CD14-positive monocyte (primary cell): ENCODE measurements at regions not wholly inside any gene's neighbourhood (a gene's known extent, or its start where the extent isn't known, plus 50 kb on each side); places are given as distances from the start of the nearest gene placed in this dataset.

Source experiments
- DNase-seq, 3 donors: peaks; one replicate each; pipeline ENCODE4 v3.0.0-alpha.2; 2011 to 2022
- H2AFZ ChIP-seq: 2 replicates; pipeline ENCODE4 v1.6.0; 2012; ENCODE audit warnings: mild to moderate bottlenecking, low read depth, low read length, inconsistent platforms; ENCODE audit not compliant: insufficient read depth, poor library complexity, severe bottlenecking
- H3K27ac ChIP-seq, 2 donors: 1 replicate in 1 of 2; 2 replicates in 1 of 2; pipeline ENCODE4 v1.5.1; 2012 to 2013; ENCODE audit warnings: low read length in 2 of 2, control low read depth in 1 of 2, inconsistent platforms in 1 of 2, low read depth in 1 of 2, mild to moderate bottlenecking in 1 of 2
- H3K27me3 ChIP-seq, 2 donors: one replicate each; pipeline versions ENCODE4 v1.6.0 to v1.6.1; 2011 to 2013; ENCODE audit warnings: low read length in 2 of 2; ENCODE audit not compliant: control insufficient read depth in 2 of 2, insufficient read depth in 2 of 2
- H3K36me3 ChIP-seq, 2 donors: replicated peaks in 1 of 2; 1 replicate in 1 of 2; 2 replicates in 1 of 2; pipeline versions ENCODE4 v1.5.1 to v1.6.1; 2012 to 2013; ENCODE audit warnings: low read length in 2 of 2, control low read depth in 1 of 2, inconsistent platforms in 1 of 2, mild to moderate bottlenecking in 1 of 2; ENCODE audit not compliant: insufficient read depth in 2 of 2, control insufficient read depth in 1 of 2
- H3K4me1 ChIP-seq, 2 donors: 1 replicate in 1 of 2; 2 replicates in 1 of 2; pipeline versions ENCODE4 v1.5.1 to v1.6.1; 2012 to 2013; ENCODE audit warnings: low read length in 2 of 2, control low read depth in 1 of 2, inconsistent platforms in 1 of 2, mild to moderate bottlenecking in 1 of 2, moderate library complexity in 1 of 2; ENCODE audit not compliant: insufficient read depth in 2 of 2, control insufficient read depth in 1 of 2
- H3K4me2 ChIP-seq: replicated peaks from 2 replicates; pipeline ENCODE3; 2012; ENCODE audit warnings: low read length, moderate library complexity, mild to moderate bottlenecking; ENCODE audit not compliant: poor library complexity, severe bottlenecking; ENCODE audit errors: extremely low read depth
- H3K4me3 ChIP-seq, 3 experiments: fragments of 200-600 bp in 1 of 3; sonication (generic) in 1 of 3; replicated peaks in 1 of 3; 1 replicate in 2 of 3; 2 replicates in 1 of 3; pipeline ENCODE4 v1.5.1; 2011 to 2013; ENCODE audit warnings: low read length in 3 of 3, mild to moderate bottlenecking in 3 of 3, control low read depth in 2 of 3, low read depth in 2 of 3, inconsistent platforms in 1 of 3, moderate library complexity in 1 of 3
- H3K79me2 ChIP-seq: 2 replicates; pipeline ENCODE4 v1.6.0; 2012; ENCODE audit warnings: mild to moderate bottlenecking, control low read depth, inconsistent platforms, low read length, moderate library complexity; ENCODE audit not compliant: insufficient read depth
- H3K9ac ChIP-seq: 2 replicates; pipeline ENCODE4 v1.6.0; 2017; ENCODE audit warnings: low read length, mild to moderate bottlenecking; ENCODE audit not compliant: insufficient read depth, poor library complexity, severe bottlenecking
- H3K9me3 ChIP-seq, 2 donors: replicated peaks in 1 of 2; 1 replicate in 1 of 2; 2 replicates in 1 of 2; pipeline versions ENCODE4 v1.5.1 to v1.6.1; 2012 to 2013; ENCODE audit warnings: low read length in 2 of 2, control low read depth in 1 of 2; ENCODE audit not compliant: control insufficient read depth in 1 of 2, insufficient read depth in 1 of 2
- H4K20me1 ChIP-seq: 2 replicates; pipeline ENCODE4 v1.6.0; 2012; ENCODE audit warnings: mild to moderate bottlenecking, low read length, control low read depth, moderate library complexity; ENCODE audit not compliant: insufficient read depth
- H3K27ac Mint-ChIP-seq, 7 donors: one replicate each; pipeline ENCODE4 v1.8.0; 2020; ENCODE audit warnings: mild to moderate bottlenecking in 7 of 7, mixed read lengths in 7 of 7, moderate library complexity in 6 of 7, inconsistent platforms in 2 of 7
- H3K27me3 Mint-ChIP-seq, 3 donors: one replicate each; pipeline ENCODE4 v1.8.0; 2021 to 2022; ENCODE audit warnings: low read depth in 3 of 3, mild to moderate bottlenecking in 3 of 3, mixed read lengths in 3 of 3, moderate library complexity in 3 of 3, inconsistent platforms in 1 of 3
- H3K36me3 Mint-ChIP-seq, 2 donors: one replicate each; pipeline ENCODE4 v1.8.0; 2020; ENCODE audit warnings: mixed read lengths in 2 of 2, inconsistent platforms in 1 of 2, mild to moderate bottlenecking in 1 of 2
- H3K4me1 Mint-ChIP-seq: one replicate; pipeline ENCODE4 v1.8.0; 2020; ENCODE audit warnings: mild to moderate bottlenecking, mixed read lengths
- H3K4me3 Mint-ChIP-seq, 2 donors: one replicate each; pipeline ENCODE4 v1.8.0; 2020; ENCODE audit warnings: mild to moderate bottlenecking in 2 of 2, mixed read lengths in 2 of 2, moderate library complexity in 1 of 2
- H3K9me3 Mint-ChIP-seq, 7 donors: one replicate each; pipeline ENCODE4 v1.8.0; 2020 to 2022; ENCODE audit warnings: mixed read lengths in 7 of 7, mild to moderate bottlenecking in 6 of 7, moderate library complexity in 6 of 7, inconsistent platforms in 2 of 7
- CTCF ChIP-seq: fragments of 200-600 bp; IDR thresholded peaks from one replicate; pipeline ENCODE4 v1.8.0; 2022; ENCODE audit warnings: antibody characterized with exemption, mild to moderate bottlenecking
- WGBS: methylation state at CpG from one replicate; pipeline ENCODE4 v1.1.5; 2013; ENCODE audit warnings: missing lambda C conversion rate; ENCODE audit not compliant: insufficient coverage; 5-methylcytosine and 5-hydroxymethylcytosine counted together
- intact Hi-C, 2 donors: fragments of 100-400 bp; cut with micrococcal nuclease; formaldehyde crosslinking; loops; one replicate each; pipeline versions ENCODE4 v1.15.0 to v1.15.1; 2023

DNA sequence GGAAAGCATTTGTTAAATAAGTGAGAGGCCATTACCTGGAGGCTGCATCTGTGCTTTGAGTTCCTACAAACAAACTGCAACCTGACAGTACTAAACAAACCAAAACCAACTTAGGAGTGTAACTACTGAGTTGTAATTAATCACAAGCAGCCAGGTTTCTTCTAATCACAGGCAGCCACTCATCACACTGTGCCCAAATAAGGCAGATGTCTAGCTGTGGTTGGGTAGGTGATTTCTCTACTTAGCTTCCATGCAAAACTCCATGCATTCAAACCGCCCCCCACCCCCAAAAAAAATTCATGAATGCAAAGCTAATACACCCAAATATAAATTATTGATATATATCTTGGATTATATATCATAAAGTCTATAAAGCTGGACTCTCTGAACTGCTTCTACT is 461.1 kb downstream of the ARL4A start:
- no peak overlapping the region for H3K4me3 Mint-ChIP-seq
- TF ChIP-seq CTCF: no peak
- no CpG with 5 or more reads among the region's 1 CpG for WGBS

DNA sequence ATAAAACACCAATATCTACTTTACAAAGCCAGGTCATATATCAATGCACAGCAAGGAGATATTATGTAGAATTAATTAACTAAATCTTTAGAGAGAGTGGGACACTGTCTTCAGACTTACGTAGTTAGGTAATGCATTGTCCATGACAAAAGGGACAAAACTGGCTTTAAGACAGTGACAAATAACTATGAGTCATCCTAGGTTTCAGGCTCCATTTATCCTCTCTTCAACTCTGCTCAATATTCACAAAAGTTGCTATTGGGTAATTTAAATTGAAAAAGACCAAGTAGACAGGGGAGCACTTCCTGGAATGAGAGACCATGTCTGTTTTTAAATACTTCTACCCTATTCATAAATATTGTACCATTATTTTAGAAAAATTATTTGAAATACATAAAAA is 464.5 kb downstream of the ARL4A start:
- H4K20me1 ChIP-seq: no peaks in the 10 kb centered on the region
- H3K27me3 Mint-ChIP-seq: no peaks in the 10 kb centered on the region
- no peaks in the 10 kb centered on the region for H3K4me1 ChIP-seq
- H2AFZ ChIP-seq: no peak overlapping the region
- H3K9me3 ChIP-seq: no peaks in the 10 kb centered on the region
- DNase-seq: no peak
- TF ChIP-seq CTCF: no peak
- H3K27me3 ChIP-seq: no peaks in the 10 kb centered on the region
- peaks cover 0 to 5% (median 0%) of the 10 kb centered on the region in 7 donors for H3K9me3 Mint-ChIP-seq
- no peaks in the 10 kb centered on the region for H3K36me3 ChIP-seq
- H3K4me3 Mint-ChIP-seq: no peak overlapping the region
- no peak overlapping the region for H3K4me3 ChIP-seq
- H3K4me2 ChIP-seq: no peak overlapping the region
- no peaks in the 10 kb centered on the region for H3K36me3 Mint-ChIP-seq
- H3K27ac Mint-ChIP-seq: no peak overlapping the region
- H3K4me1 Mint-ChIP-seq: no peaks in the 10 kb centered on the region
- H3K79me2 ChIP-seq: no peaks in the 10 kb centered on the region
- WGBS: no CpG with 5 or more reads among the region's 1 CpG
- no peak overlapping the region for H3K27ac ChIP-seq
- intact Hi-C loops: no loop called here
- no peak overlapping the region for H3K9ac ChIP-seq

More for the DNA sequence above, 461.1 kb downstream of the ARL4A start:
- Histone ChIP-seq H3K79me2 (no peaks in the 10 kb centered on the region), H3K27ac (no peak overlapping the region), H3K27me3 (no peaks in the 10 kb centered on the region), H3K4me3 (no peak overlapping the region), H4K20me1 (no peaks in the 10 kb centered on the region), H3K9ac (no peak overlapping the region), H3K36me3 (no peaks in the 10 kb centered on the region), H3K4me2 (no peak overlapping the region), H3K4me1 (no peaks in the 10 kb centered on the region), H3K9me3 (no peaks in the 10 kb centered on the region), H2AFZ (no peak overlapping the region)
- Mint-ChIP-seq H3K9me3 (peaks cover 0 to 3% (median 0%) of the 10 kb centered on the region in 7 donors), H3K27me3 (no peaks in the 10 kb centered on the region), H3K4me1 (no peaks in the 10 kb centered on the region), H3K27ac (no peak overlapping the region), H3K36me3 (no peaks in the 10 kb centered on the region)
- DNase-seq: no peak
- intact Hi-C loops: no loop called here
